Liver (tissue), 8 donors: ENCODE measurements at regions not wholly inside any gene's neighbourhood (a gene's known extent, or its start where the extent isn't known, plus 50 kb on each side); places are given as distances from the start of the nearest gene placed in this dataset.

Source experiments
- DNase-seq: peaks from one replicate; pipeline ENCODE4 v3.0.0-alpha.2; 2017; ENCODE audit warnings: low spot score
- H3K27ac ChIP-seq, 2 donors: one replicate each; pipeline ENCODE4 v1.7.0; 2013; ENCODE audit warnings: inconsistent platforms in 2 of 2, low read length in 2 of 2, control low read depth in 1 of 2, low read depth in 1 of 2, mild to moderate bottlenecking in 1 of 2
- H3K27me3 ChIP-seq, 4 donors: one replicate each; pipeline versions ENCODE4 v1.6.1 to v1.7.0; 2013; ENCODE audit warnings: low read length in 3 of 4, inconsistent platforms in 1 of 4, mild to moderate bottlenecking in 1 of 4, moderate library complexity in 1 of 4; ENCODE audit not compliant: control insufficient read depth in 4 of 4, insufficient read depth in 4 of 4
- H3K36me3 ChIP-seq, 4 donors: one replicate each; pipeline versions ENCODE4 v1.6.1 to v1.7.0; 2013; ENCODE audit warnings: low read length in 3 of 4, mild to moderate bottlenecking in 3 of 4, low read depth in 1 of 4, moderate library complexity in 1 of 4; ENCODE audit not compliant: control insufficient read depth in 4 of 4, insufficient read depth in 3 of 4
- H3K4me1 ChIP-seq, 4 donors: one replicate each; pipeline versions ENCODE4 v1.6.1 to v1.7.0; 2013; ENCODE audit warnings: low read length in 3 of 4, mild to moderate bottlenecking in 3 of 4, moderate library complexity in 1 of 4; ENCODE audit not compliant: control insufficient read depth in 4 of 4, insufficient read depth in 4 of 4
- H3K4me3 ChIP-seq, 3 donors: one replicate each; pipeline versions ENCODE4 v1.6.1 to v1.7.0; 2013; ENCODE audit warnings: low read length in 3 of 3, control low read depth in 1 of 3, low read depth in 1 of 3, mild to moderate bottlenecking in 1 of 3
- H3K9ac ChIP-seq, 2 donors: one replicate each; pipeline ENCODE4 v1.7.0; 2013; ENCODE audit warnings: low read length in 2 of 2, mild to moderate bottlenecking in 2 of 2, moderate library complexity in 2 of 2, control low read depth in 1 of 2, low read depth in 1 of 2
- H3K9me3 ChIP-seq, 4 donors: one replicate each; pipeline versions ENCODE4 v1.6.1 to v1.7.0; 2013; ENCODE audit warnings: low read length in 3 of 4; ENCODE audit not compliant: control insufficient read depth in 4 of 4
- CTCF ChIP-seq: fragments of 150-350 bp; IDR thresholded peaks from 2 replicates; pipeline ENCODE4 v1.5.1; 2017; ENCODE audit warnings: improper control_type of control experiment, low read depth, low read length; ENCODE audit not compliant: missing input control
- FOXA1 ChIP-seq: IDR thresholded peaks from 2 replicates; pipeline ENCODE4 v1.6.1; 2016; ENCODE audit warnings: antibody characterized with exemption
- HNF4A ChIP-seq, 2 donors: conservative IDR thresholded peaks; 2 replicates each; pipeline ENCODE4 v1.6.1; 2016; ENCODE audit warnings: antibody characterized with exemption in 2 of 2, mild to moderate bottlenecking in 2 of 2
- JUND ChIP-seq, 2 donors: IDR thresholded peaks; 2 replicates each; pipeline ENCODE4 v1.6.1; 2016; ENCODE audit warnings: antibody characterized with exemption in 2 of 2
- REST ChIP-seq: IDR thresholded peaks from 2 replicates; pipeline ENCODE4 v1.6.1; 2016; ENCODE audit warnings: antibody characterized with exemption, mild to moderate bottlenecking
- RXRA ChIP-seq, 2 donors: IDR thresholded peaks; 2 replicates each; pipeline ENCODE4 v1.6.1; 2017 to 2018; ENCODE audit warnings: antibody characterized with exemption in 2 of 2, mild to moderate bottlenecking in 1 of 2
- SP1 ChIP-seq: IDR thresholded peaks from 2 replicates; pipeline ENCODE4 v1.6.1; 2018; ENCODE audit warnings: antibody characterized with exemption, mild to moderate bottlenecking
- YY1 ChIP-seq: IDR thresholded peaks from 2 replicates; pipeline ENCODE4 v1.6.1; 2016; ENCODE audit warnings: antibody characterized with exemption, mild to moderate bottlenecking
- ZBTB33 ChIP-seq: IDR thresholded peaks from 2 replicates; pipeline ENCODE4 v1.6.1; 2016; ENCODE audit warnings: antibody characterized with exemption
- whole genome bisulfite sequencing: extraction: QIAGEN DNeasy Blood & Tissue Kit; methylation state at CpG from one replicate; pipeline ENCODE4 v1.1.7; 2013; 5-methylcytosine and 5-hydroxymethylcytosine counted together
- donor health status: healthy.
- donor health status: healthy.
- donor health status: healthy.
- donor health status: healthy.
- donor health status: healthy.

- no peak for TF ChIP-seq SP1
- Histone ChIP-seq H3K36me3 (no peaks in the 10 kb centered on the region), H3K4me1 (no peaks in the 10 kb centered on the region), H3K27ac (no peak overlapping the region), H3K4me3 (no peak overlapping the region), H3K9ac (no peak overlapping the region), H3K9me3 (no peaks in the 10 kb centered on the region), H3K27me3 (no peaks in the 10 kb centered on the region)
- no peak for DNase-seq
- WGBS: 92% methylated on average over 21 of the region's 21 CpGs
Measured at GRCh38 chr7:134561-135256, 57.7 kb upstream of the FAM20C start.

- H3K9ac ChIP-seq: no peak overlapping the region
- TF ChIP-seq HNF4A (conservative IDR thresholded peaks at IDR 0.05): no peak
- TF ChIP-seq ZBTB33: no peak
- TF ChIP-seq FOXA1: no peak
- TF ChIP-seq YY1: no peak
- TF ChIP-seq RXRA (IDR thresholded peaks at IDR 0.05): no peak
- no peak for TF ChIP-seq REST
- TF ChIP-seq CTCF: no peak
- TF ChIP-seq JUND (IDR thresholded peaks at IDR 0.05): no peak
- no peak overlapping the region for H3K4me3 ChIP-seq
- no peaks in the 10 kb centered on the region for H3K27me3 ChIP-seq
- 94% methylated on average over 7 of the region's 7 CpGs for WGBS
- H3K36me3 ChIP-seq: no peaks in the 10 kb centered on the region
- H3K9me3 ChIP-seq: no peaks in the 10 kb centered on the region
- no peak overlapping the region for H3K27ac ChIP-seq
- no peak for DNase-seq
- H3K4me1 ChIP-seq: no peaks in the 10 kb centered on the region
Measured at GRCh38 chr7:135257-135653, 57.1 kb upstream of the FAM20C start.
